Stomach (tissue), 4 donors: ENCODE measurements at regions not wholly inside any gene's neighbourhood (a gene's known extent, or its start where the extent isn't known, plus 50 kb on each side); places are given as distances from the start of the nearest gene placed in this dataset.

Source experiments
- CTCF ChIP-seq, 7 experiments: fragments of 450-650 bp in 4 of 7; fragments of 200-600 bp in 3 of 7; sonication (generic) in 3 of 7; IDR thresholded peaks; one replicate each; pipeline ENCODE4 v1.5.1; 2016 to 2019; ENCODE audit warnings: antibody characterized with exemption in 7 of 7, control low read depth in 2 of 7, mild to moderate bottlenecking in 1 of 7
- POLR2A ChIP-seq, 4 donors: fragments of 450-650 bp; IDR thresholded peaks; one replicate each; pipeline ENCODE4 v1.6.1; 2016; ENCODE audit warnings: antibody characterized with exemption in 4 of 4, control low read depth in 2 of 4, mild to moderate bottlenecking in 1 of 4, moderate library complexity in 1 of 4

GRCh38 chr6:119542037-119542436 is 192.5 kb upstream of the MAN1A1 start:
- no peak for TF ChIP-seq CTCF (IDR thresholded peaks at IDR 0.05)
- TF ChIP-seq POLR2A (IDR thresholded peaks at IDR 0.05): no peak
